Loucy (cell line): ENCODE measurements at regions not wholly inside any gene's neighbourhood (a gene's known extent, or its start where the extent isn't known, plus 50 kb on each side); places are given as distances from the start of the nearest gene placed in this dataset.

Source experiments
- H2AFZ ChIP-seq: fragments of 200-600 bp; sonication (generic); 2 replicates; pipeline ENCODE4 v1.6.0; 2016; ENCODE audit warnings: antibody characterized with exemption, mild to moderate bottlenecking, low read length, moderate library complexity
- H3F3A ChIP-seq: fragments of 200-600 bp; 2 replicates; pipeline ENCODE4 v1.6.0; 2016; ENCODE audit warnings: antibody characterized with exemption, low read depth, mild to moderate bottlenecking
- H3K27me3 ChIP-seq: fragments of 200-600 bp; sonication (generic); 2 replicates; pipeline ENCODE4 v1.6.1; 2014; ENCODE audit warnings: low read length, mild to moderate bottlenecking; ENCODE audit not compliant: insufficient read depth, poor library complexity, severe bottlenecking
- H3K36me3 ChIP-seq: fragments of 200-600 bp; sonication (generic); 2 replicates; pipeline ENCODE4 v1.6.1; 2016; ENCODE audit warnings: low read length; ENCODE audit not compliant: insufficient read depth
- H3K4me1 ChIP-seq: fragments of 200-600 bp; sonication (generic); 2 replicates; pipeline ENCODE4 v1.5.1; 2014; ENCODE audit warnings: low read length, mild to moderate bottlenecking; ENCODE audit not compliant: insufficient read depth, poor library complexity, severe bottlenecking
- H3K4me2 ChIP-seq: fragments of 200-600 bp; sonication (generic); 2 replicates; pipeline ENCODE4 v1.6.0; 2014; ENCODE audit warnings: antibody characterized with exemption, low read length, low read depth, mild to moderate bottlenecking; ENCODE audit not compliant: poor library complexity, severe bottlenecking
- H3K4me3 ChIP-seq: fragments of 200-600 bp; sonication (generic); 2 replicates; pipeline ENCODE4 v1.5.1; 2014; ENCODE audit warnings: low read length, mild to moderate bottlenecking, mixed read lengths; ENCODE audit not compliant: poor library complexity, severe bottlenecking
- H3K79me2 ChIP-seq: fragments of 200-600 bp; sonication (generic); 2 replicates; pipeline ENCODE4 v1.6.1; 2014; ENCODE audit warnings: low read length; ENCODE audit not compliant: insufficient read depth
- H3K9ac ChIP-seq: fragments of 200-600 bp; sonication (generic); 2 replicates; pipeline ENCODE4 v1.6.0; 2014; ENCODE audit warnings: mild to moderate bottlenecking, low read depth, low read length, moderate library complexity; ENCODE audit not compliant: poor library complexity, severe bottlenecking
- H3K9me2 ChIP-seq: fragments of 200-600 bp; sonication (generic); replicated peaks from 2 replicates; pipeline ENCODE4 v1.6.1; 2016; ENCODE audit warnings: low read depth, low read length, mixed read lengths
- H3K9me3 ChIP-seq: fragments of 200-600 bp; sonication (generic); 2 replicates; pipeline ENCODE4 v1.6.1; 2014; ENCODE audit warnings: mild to moderate bottlenecking, antibody characterized with exemption, low read length, low read depth; ENCODE audit not compliant: insufficient read depth
- H4K20me1 ChIP-seq: fragments of 200-600 bp; sonication (generic); 2 replicates; pipeline ENCODE4 v1.6.0; 2014; ENCODE audit warnings: antibody characterized with exemption, low read length, mild to moderate bottlenecking; ENCODE audit not compliant: insufficient read depth, poor library complexity, severe bottlenecking
- CTCF ChIP-seq: fragments of 200-600 bp; sonication (generic); conservative IDR thresholded peaks from 2 replicates; pipeline ENCODE4 v1.5.1; 2014; ENCODE audit warnings: mild to moderate bottlenecking, antibody characterized with exemption, low read length
- EZH2phosphoT487 ChIP-seq: fragments of 200-600 bp; IDR thresholded peaks from 2 replicates; pipeline ENCODE4 v1.6.1; 2018; ENCODE audit warnings: antibody characterized with exemption, mild to moderate bottlenecking, moderate library complexity, borderline replicate concordance

DNA sequence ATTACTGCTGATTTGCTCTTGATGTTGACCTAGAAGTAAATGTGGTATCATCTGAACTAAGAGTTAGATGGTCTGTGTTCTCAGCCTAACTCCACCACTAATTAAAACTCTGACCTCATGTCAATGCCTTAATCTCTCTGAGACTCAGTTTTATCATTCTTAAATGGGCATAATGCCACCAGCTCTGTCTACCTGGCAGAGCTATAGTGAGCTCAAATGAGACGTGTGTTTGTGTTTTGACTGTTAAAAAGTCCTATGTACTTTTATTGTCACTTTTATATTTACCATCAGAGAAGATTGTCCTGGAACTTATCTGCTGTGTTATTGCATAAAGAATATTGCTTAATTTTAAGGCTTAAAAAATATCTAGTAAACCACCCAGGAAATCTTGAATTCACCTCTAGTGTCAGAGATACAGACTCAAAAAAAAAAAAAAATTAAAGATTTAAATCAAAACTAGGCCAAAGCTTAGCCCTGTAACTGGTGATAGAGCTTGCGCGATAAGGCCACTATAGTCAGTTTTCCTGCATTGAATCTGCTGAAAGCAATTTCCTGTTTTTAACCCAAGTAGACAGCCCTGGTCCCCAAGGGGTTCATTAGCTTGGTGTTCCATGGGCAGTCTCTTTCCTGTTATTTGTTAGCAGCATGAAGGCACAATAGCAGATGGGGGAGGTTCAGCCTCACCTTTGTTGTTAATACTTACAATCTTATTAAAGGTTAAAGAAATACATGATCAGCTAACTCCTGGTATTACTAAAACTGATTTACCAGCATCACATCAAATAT is 261.8 kb downstream of the ATP23 start:
- Histone ChIP-seq H3K9me3 (no peaks in the 10 kb centered on the region), H3K4me1 (peaks cover 10% of the 10 kb centered on the region), H3K79me2 (no peaks in the 10 kb centered on the region), H4K20me1 (no peaks in the 10 kb centered on the region), H3K4me3 (no peak overlapping the region), H3K27me3 (no peaks in the 10 kb centered on the region), H3K9me2 (no peaks in the 10 kb centered on the region), H3K36me3 (no peaks in the 10 kb centered on the region), H3K9ac (no peak overlapping the region), H2AFZ (no peak overlapping the region), H3K4me2 (peak overlapping the region; percentile 23), H3F3A (no peaks in the 10 kb centered on the region)
- TF ChIP-seq CTCF (no peak), EZH2phosphoT487 (no peak)

GRCh38 chr12:58204071-58204470 is 262.7 kb downstream of the ATP23 start:
- no peaks in the 10 kb centered on the region for H3K79me2 ChIP-seq
- no peaks in the 10 kb centered on the region for H4K20me1 ChIP-seq
- no peak overlapping the region for H3K4me2 ChIP-seq
- H3K27me3 ChIP-seq: no peaks in the 10 kb centered on the region
- H3K4me3 ChIP-seq: no peak overlapping the region
- peaks cover 10% of the 10 kb centered on the region for H3K4me1 ChIP-seq
- no peaks in the 10 kb centered on the region for H3K9me2 ChIP-seq
- H3F3A ChIP-seq: no peaks in the 10 kb centered on the region
- no peak overlapping the region for H3K9ac ChIP-seq
- no peaks in the 10 kb centered on the region for H3K36me3 ChIP-seq
- TF ChIP-seq EZH2phosphoT487 (no peak), CTCF (no peak)
- H3K9me3 ChIP-seq: no peaks in the 10 kb centered on the region
- H2AFZ ChIP-seq: no peak overlapping the region

- no peaks in the 10 kb centered on the region for H4K20me1 ChIP-seq
- TF ChIP-seq EZH2phosphoT487 (no peak), CTCF (no peak)
- H3K79me2 ChIP-seq: no peaks in the 10 kb centered on the region
- H3F3A ChIP-seq: no peaks in the 10 kb centered on the region
- H3K9me2 ChIP-seq: no peaks in the 10 kb centered on the region
- no peak overlapping the region for H2AFZ ChIP-seq
- H3K4me3 ChIP-seq: no peak overlapping the region
- H3K4me1 ChIP-seq: peaks cover 10% of the 10 kb centered on the region
- no peak overlapping the region for H3K9ac ChIP-seq
- no peaks in the 10 kb centered on the region for H3K27me3 ChIP-seq
- H3K36me3 ChIP-seq: no peaks in the 10 kb centered on the region
- no peaks in the 10 kb centered on the region for H3K9me3 ChIP-seq
- H3K4me2 ChIP-seq: no peak overlapping the region
Observed at GRCh38 chr12:58206876-58207275, 265.5 kb downstream of the ATP23 start.
